K562 (cell line): ENCODE measurements at regions not wholly inside any gene's neighbourhood (a gene's known extent, or its start where the extent isn't known, plus 50 kb on each side); places are given as distances from the start of the nearest gene placed in this dataset.

ENCODE experiments used
- ATAC-seq: fragments of 200-7000 bp; cut with Tn5 transposase; 3 replicates; pipeline ENCODE4 v1.9.1; 2020; ENCODE audit warnings: moderate library complexity
- BruUV-seq: library from RNA; stranded (reverse); fragments of 400-500 nt; replicated peaks from 2 replicates; lab custom pipeline; 2021; lab: Mats Ljungman, UMichigan
- CTCF ChIA-PET: fragments of 300-600 bp; formaldehyde crosslinking; extraction: SDS; loops from one replicate; lab custom pipeline; 2021; ENCODE audit warnings: low intra/inter-chr PET ratio; lab: Yijun Ruan, JAX
- POLR2A ChIA-PET: fragments of 300-600, 350-650 bp; sonication (Branson Sonifier 250); formaldehyde crosslinking; extraction: SDS; loops from one replicate; lab custom pipeline; 2021; ENCODE audit warnings: antibody characterized with exemption, inconsistent platforms; lab: Yijun Ruan, JAX
- DNase-seq, 4 experiments: peaks; one replicate each; pipeline versions ENCODE4 v3.0.0 to v3.0.0-alpha.2; 2011 to 2018; ENCODE audit warnings: low spot score in 3 of 4, mixed read lengths in 3 of 4; ENCODE audit errors: extremely low read depth in 1 of 4
- FAIRE-seq: peaks from 2 replicates; lab custom pipeline; 2011; peaks lifted over from hg19 to GRCh38; lab: Jason Lieb, UNC
- H2AFZ ChIP-seq: 2 replicates; pipeline ENCODE4 v1.6.0; 2011; ENCODE audit warnings: low read depth, low read length, control low read depth, inconsistent platforms
- H3K27ac ChIP-seq: fragments of 200-600 bp; 3 replicates; pipeline ENCODE4 v1.8.0; 2011; ENCODE audit warnings: low read depth, mild to moderate bottlenecking, control low read depth, inconsistent platforms, low read length, moderate library complexity, mixed read lengths; ENCODE audit errors: extremely low read depth
- H3K27me3 ChIP-seq, 2 experiments: fragments of 300-600 bp in 1 of 2; 2 replicates in 1 of 2; 3 replicates in 1 of 2; pipeline versions ENCODE4 v1.6.0 to v1.8.0; 2011; ENCODE audit warnings: inconsistent platforms in 2 of 2, low read length in 2 of 2, mild to moderate bottlenecking in 1 of 2, mixed read lengths in 1 of 2, moderate library complexity in 1 of 2; ENCODE audit not compliant: control insufficient read depth in 2 of 2, insufficient read depth in 2 of 2
- H3K36me3 ChIP-seq: fragments of 300-600 bp; 3 replicates; pipeline ENCODE4 v1.8.0; 2011; ENCODE audit warnings: mild to moderate bottlenecking, low read length, inconsistent platforms; ENCODE audit not compliant: control insufficient read depth, insufficient read depth
- H3K4me1 ChIP-seq, 2 experiments: fragments of 200-600 bp in 1 of 2; replicated peaks in 1 of 2; 2 replicates in 1 of 2; 3 replicates in 1 of 2; pipeline versions ENCODE4 v1.5.1 to v1.8.0; 2011; ENCODE audit warnings: inconsistent platforms in 2 of 2, low read length in 2 of 2, mild to moderate bottlenecking in 1 of 2, mixed read lengths in 1 of 2, moderate library complexity in 1 of 2; ENCODE audit not compliant: control insufficient read depth in 2 of 2, insufficient read depth in 2 of 2
- H3K4me2 ChIP-seq: 2 replicates; pipeline ENCODE4 v1.6.1; 2011; ENCODE audit warnings: low read length, control low read depth, inconsistent platforms, mixed read lengths; ENCODE audit not compliant: insufficient read depth
- H3K4me3 ChIP-seq: fragments of 200-600 bp; sonication (generic), shearing (Covaris generic); 2 replicates; pipeline ENCODE4 v1.5.1; 2016; ENCODE audit warnings: control low read depth, inconsistent platforms
- H3K79me2 ChIP-seq: fragments of 200-600 bp; 3 replicates; pipeline ENCODE4 v1.8.0; 2011; ENCODE audit warnings: low read length, inconsistent platforms; ENCODE audit not compliant: control insufficient read depth, insufficient read depth
- H3K9ac ChIP-seq, 2 experiments: 2 replicates each; pipeline versions ENCODE4 v1.6.0 to v1.6.1; 2011; ENCODE audit warnings: low read depth in 2 of 2, low read length in 2 of 2, control low read depth in 1 of 2, inconsistent platforms in 1 of 2, mild to moderate bottlenecking in 1 of 2, mixed read lengths in 1 of 2; ENCODE audit not compliant: insufficient read depth in 1 of 2
- H3K9me1 ChIP-seq: one replicate; pipeline ENCODE4 v1.6.0; 2011; ENCODE audit warnings: inconsistent platforms, mild to moderate bottlenecking, low read length, moderate library complexity; ENCODE audit not compliant: control insufficient read depth, insufficient read depth
- H3K9me3 ChIP-seq: replicated peaks from 2 replicates; pipeline ENCODE4 v1.5.1; 2011; ENCODE audit warnings: low read depth, low read length, inconsistent platforms; ENCODE audit not compliant: control insufficient read depth, insufficient read depth
- H4K20me1 ChIP-seq: replicated peaks from 2 replicates; pipeline ENCODE4 v1.6.1; 2011; ENCODE audit warnings: low read length, inconsistent platforms, mixed read lengths; ENCODE audit not compliant: control insufficient read depth, insufficient read depth
- BRF1 ChIP-seq: IDR thresholded peaks from 3 replicates; pipeline ENCODE4 v1.6.1; 2011; ENCODE audit warnings: borderline replicate concordance, mild to moderate bottlenecking; ENCODE audit not compliant: insufficient read length; ENCODE audit errors: extremely low read depth
- CC2D1A ChIP-seq: fragments of 450-650 bp; IDR thresholded peaks from 2 replicates; pipeline ENCODE4 v1.6.1; 2017; ENCODE audit warnings: mild to moderate bottlenecking
- HEY1 ChIP-seq: fragments of 250-450 bp; sonication (Bioruptor Pico); IDR thresholded peaks from 2 replicates; pipeline ENCODE4 v1.5.0; 2020; ENCODE audit warnings: mild to moderate bottlenecking, moderate library complexity, borderline replicate concordance
- HNRNPL ChIP-seq: fragments of 200-400 bp; formaldehyde crosslinking; IDR thresholded peaks from 2 replicates; pipeline ENCODE4 v1.6.1; 2017; ENCODE audit warnings: low read depth, mild to moderate bottlenecking, low read length
- HNRNPLL ChIP-seq: fragments of 200-400 bp; formaldehyde crosslinking; IDR thresholded peaks from 2 replicates; pipeline ENCODE4 v1.6.1; 2017; ENCODE audit warnings: low read length, low read depth, mild to moderate bottlenecking; ENCODE audit not compliant: poor library complexity, severe bottlenecking
- MCM3 ChIP-seq: fragments of 450-650 bp; IDR thresholded peaks from 2 replicates; pipeline ENCODE4 v1.6.1; 2016
- MCM5 ChIP-seq: fragments of 450-650 bp; IDR thresholded peaks from 2 replicates; pipeline ENCODE4 v1.6.1; 2016; ENCODE audit warnings: low read depth
- MCM7 ChIP-seq, 2 experiments: fragments of 450-650 bp; IDR thresholded peaks; 2 replicates each; pipeline ENCODE4 v1.6.1; 2016 to 2018
- MEIS2 ChIP-seq: fragments of 450-650 bp; IDR thresholded peaks from 2 replicates; pipeline ENCODE4 v1.6.1; 2014; ENCODE audit warnings: mild to moderate bottlenecking; ENCODE audit not compliant: partially characterized antibody
- MYNN ChIP-seq, 2 experiments: sonication (generic); formaldehyde crosslinking in 1 of 2; IDR thresholded peaks; 2 replicates each; pipeline versions ENCODE4 v1.5.0 to v1.6.1; 2016 to 2020; ENCODE audit warnings: antibody characterized with exemption in 1 of 2, missing genetic modification reagents in 1 of 2
- NFATC3 ChIP-seq: fragments of 450-650 bp; IDR thresholded peaks from 2 replicates; pipeline ENCODE4 v1.6.1; 2017; ENCODE audit warnings: mild to moderate bottlenecking
- TBL1XR1 ChIP-seq, 2 experiments: IDR thresholded peaks; 2 replicates each; pipeline ENCODE4 v1.6.1; 2012; ENCODE audit warnings: improper control_type of control experiment in 2 of 2, low read length in 2 of 2, mild to moderate bottlenecking in 1 of 2
- ZNF23 ChIP-seq: fragments of 250-450 bp; sonication (Bioruptor Pico); IDR thresholded peaks from 2 replicates; pipeline ENCODE4 v1.4.0; 2020; ENCODE audit warnings: mild to moderate bottlenecking
- ZNF561 ChIP-seq: fragments of 450-650 bp; formaldehyde crosslinking; conservative IDR thresholded peaks from 2 replicates; pipeline ENCODE4 v1.4.0; 2020; ENCODE audit warnings: mild to moderate bottlenecking, moderate library complexity
- WGBS: fragments of 100-300 bp; shearing (Covaris generic); methylation state at CpG from one replicate; pipeline ENCODE4 v1.1.6; 2016; ENCODE audit warnings: low coverage, mixed read lengths; ENCODE audit not compliant: insufficient coverage; ENCODE audit errors: missing lambda C conversion rate; 5-methylcytosine and 5-hydroxymethylcytosine counted together
- in situ Hi-C: fragments of 300-500 bp; cut with MboI; formaldehyde crosslinking; loops from 4 replicates; pipeline ENCODE4 v1.15.0; 2018; ENCODE audit warnings: inconsistent platforms, mixed read lengths
- intact Hi-C: fragments of 100-400 bp; cut with micrococcal nuclease; formaldehyde crosslinking; loops from 2 replicates; pipeline ENCODE4 v1.14.2; 2022
- TF ChIP-seq, protein P1 (sequence below): sonication (generic); formaldehyde crosslinking; IDR thresholded peaks from 2 replicates; pipeline ENCODE4 v1.8.0; 2022; ENCODE audit warnings: mild to moderate bottlenecking, missing genetic modification reagents
- TF ChIP-seq, protein P2 (sequence below): fragments of 250-450 bp; sonication (Bioruptor Pico); IDR thresholded peaks from 2 replicates; pipeline ENCODE4 v1.8.0; 2021; ENCODE audit warnings: moderate library complexity, mild to moderate bottlenecking, inconsistent platforms
- TF ChIP-seq, protein P3 (sequence below), 2 experiments: IDR thresholded peaks; 2 replicates each; pipeline ENCODE4 v1.6.1; 2011; ENCODE audit warnings: borderline replicate concordance in 1 of 2, control low read depth in 1 of 2, low read depth in 1 of 2, low read length in 1 of 2, mild to moderate bottlenecking in 1 of 2, mixed read lengths in 1 of 2, moderate library complexity in 1 of 2; ENCODE audit not compliant: insufficient read depth in 1 of 2, insufficient read length in 1 of 2, poor library complexity in 1 of 2, severe bottlenecking in 1 of 2; ENCODE audit errors: extremely low read depth in 1 of 2

DNA sequence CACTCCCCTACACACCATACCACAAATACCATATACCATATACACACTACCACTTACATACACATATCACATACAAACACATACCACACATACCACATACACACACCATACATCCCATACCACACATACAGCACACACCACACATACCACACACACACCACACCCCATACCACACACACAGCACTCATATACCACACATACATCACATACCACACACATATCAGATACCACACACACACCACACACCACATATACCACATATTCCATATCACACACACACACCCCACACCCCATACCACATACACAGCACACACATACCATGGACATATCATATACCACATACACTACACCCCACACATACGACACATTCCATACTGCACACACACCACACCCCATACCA, 276.6 kb downstream of the GADD45G start (continued):
- no peak for TF ChIP-seq HNRNPLL
- TF ChIP-seq, protein P1, sequence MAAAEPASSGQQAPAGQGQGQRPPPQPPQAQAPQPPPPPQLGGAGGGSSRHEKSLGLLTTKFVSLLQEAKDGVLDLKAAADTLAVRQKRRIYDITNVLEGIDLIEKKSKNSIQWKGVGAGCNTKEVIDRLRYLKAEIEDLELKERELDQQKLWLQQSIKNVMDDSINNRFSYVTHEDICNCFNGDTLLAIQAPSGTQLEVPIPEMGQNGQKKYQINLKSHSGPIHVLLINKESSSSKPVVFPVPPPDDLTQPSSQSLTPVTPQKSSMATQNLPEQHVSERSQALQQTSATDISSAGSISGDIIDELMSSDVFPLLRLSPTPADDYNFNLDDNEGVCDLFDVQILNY (CRISPR knock-in tag): no peak

DNA sequence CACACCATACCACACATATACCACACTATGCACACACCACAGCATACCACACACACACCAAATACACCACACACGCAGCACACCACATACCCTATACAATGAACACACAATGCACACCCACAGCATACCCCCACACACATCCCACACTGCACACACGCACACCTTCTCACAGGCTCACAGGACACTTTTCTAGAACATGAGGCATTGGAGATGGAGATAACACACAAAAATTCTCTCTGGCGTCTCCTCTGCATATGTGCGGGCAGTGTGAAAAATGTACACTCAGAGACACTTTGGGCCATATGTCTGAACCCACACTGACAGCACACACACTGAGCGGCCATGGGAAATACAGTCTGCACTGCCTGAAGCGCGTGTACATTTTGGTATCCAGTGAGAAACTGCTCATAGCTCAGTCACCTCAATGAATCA, 278.1 kb downstream of the GADD45G start:
- H3K36me3 ChIP-seq: no peaks in the 10 kb centered on the region
- intact Hi-C loops (no loop called here), in situ Hi-C loops (no loop called here)
- H3K27me3 ChIP-seq: peaks cover 0 to 7% of the 10 kb centered on the region in 2 experiments; a peak in 2 of 5 replicates
- no peak overlapping the region for H3K27ac ChIP-seq
- H3K9me3 ChIP-seq: no peaks in the 10 kb centered on the region
- H2AFZ ChIP-seq: no peak overlapping the region
- H3K4me3 ChIP-seq: no peak overlapping the region
- no TSS peak for BruUV-seq
- no peak for DNase-seq
- WGBS: 3% methylated on average over 7 of the region's 7 CpGs
- H3K9ac ChIP-seq: no peak overlapping the region
- ATAC-seq: no peak
- POLR2A ChIA-PET: no interaction called here
- H3K79me2 ChIP-seq: no peaks in the 10 kb centered on the region
- no peaks in the 10 kb centered on the region; the same call in 1 of the 2 replicates for H4K20me1 ChIP-seq
- CTCF ChIA-PET: no interaction called here
- FAIRE-seq: no peak
- no peaks in the 10 kb centered on the region for H3K4me1 ChIP-seq
- H3K4me2 ChIP-seq: no peak overlapping the region
- H3K9me1 ChIP-seq: no peaks in the 10 kb centered on the region
- TF ChIP-seq MCM5: no peak
- no peak for TF ChIP-seq CC2D1A
- no peak for TF ChIP-seq BRF1
- no peak for TF ChIP-seq ZNF561 (CRISPR knock-in tag)
- TF ChIP-seq, protein P2, sequence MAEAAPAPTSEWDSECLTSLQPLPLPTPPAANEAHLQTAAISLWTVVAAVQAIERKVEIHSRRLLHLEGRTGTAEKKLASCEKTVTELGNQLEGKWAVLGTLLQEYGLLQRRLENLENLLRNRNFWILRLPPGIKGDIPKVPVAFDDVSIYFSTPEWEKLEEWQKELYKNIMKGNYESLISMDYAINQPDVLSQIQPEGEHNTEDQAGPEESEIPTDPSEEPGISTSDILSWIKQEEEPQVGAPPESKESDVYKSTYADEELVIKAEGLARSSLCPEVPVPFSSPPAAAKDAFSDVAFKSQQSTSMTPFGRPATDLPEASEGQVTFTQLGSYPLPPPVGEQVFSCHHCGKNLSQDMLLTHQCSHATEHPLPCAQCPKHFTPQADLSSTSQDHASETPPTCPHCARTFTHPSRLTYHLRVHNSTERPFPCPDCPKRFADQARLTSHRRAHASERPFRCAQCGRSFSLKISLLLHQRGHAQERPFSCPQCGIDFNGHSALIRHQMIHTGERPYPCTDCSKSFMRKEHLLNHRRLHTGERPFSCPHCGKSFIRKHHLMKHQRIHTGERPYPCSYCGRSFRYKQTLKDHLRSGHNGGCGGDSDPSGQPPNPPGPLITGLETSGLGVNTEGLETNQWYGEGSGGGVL (CRISPR knock-in tag): no peak
- TF ChIP-seq ZNF23 (CRISPR knock-in tag): no peak
- no peak for TF ChIP-seq MCM7 (IDR thresholded peaks at IDR 0.05)
- TF ChIP-seq HNRNPL: no peak
- TF ChIP-seq MCM3: no peak
- TF ChIP-seq NFATC3: no peak
- TF ChIP-seq MYNN (IDR thresholded peaks at IDR 0.05): no peak
- TF ChIP-seq MYNN (CRISPR knock-in tag; IDR thresholded peaks at IDR 0.05): no peak
- no peak for TF ChIP-seq TBL1XR1 (IDR thresholded peaks at IDR 0.05; ENCODE audit: low read length in 2 of 2)
- no peak for TF ChIP-seq MEIS2
- TF ChIP-seq, protein P3, sequence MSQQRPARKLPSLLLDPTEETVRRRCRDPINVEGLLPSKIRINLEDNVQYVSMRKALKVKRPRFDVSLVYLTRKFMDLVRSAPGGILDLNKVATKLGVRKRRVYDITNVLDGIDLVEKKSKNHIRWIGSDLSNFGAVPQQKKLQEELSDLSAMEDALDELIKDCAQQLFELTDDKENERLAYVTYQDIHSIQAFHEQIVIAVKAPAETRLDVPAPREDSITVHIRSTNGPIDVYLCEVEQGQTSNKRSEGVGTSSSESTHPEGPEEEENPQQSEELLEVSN (IDR thresholded peaks at IDR 0.05; ENCODE audit: borderline replicate concordance in 1 of 2, extremely low read depth in 1 of 2, insufficient read depth in 1 of 2, insufficient read length in 1 of 2, low read depth in 1 of 2, low read length in 1 of 2, poor library complexity in 1 of 2, severe bottlenecking in 1 of 2): no peak
- TF ChIP-seq HEY1 (CRISPR knock-in tag): no peak
